GM23248 (cell line): ENCODE measurements at regions not wholly inside any gene's neighbourhood (a gene's known extent, or its start where the extent isn't known, plus 50 kb on each side); places are given as distances from the start of the nearest gene placed in this dataset.

Experiments used
- EZH2 ChIP-seq: fragments of 200-600 bp; sonication (generic); IDR thresholded peaks from 2 replicates; pipeline ENCODE4 v1.6.1; 2018; ENCODE audit warnings: antibody characterized with exemption, mild to moderate bottlenecking; ENCODE audit not compliant: insufficient read depth, poor library complexity, severe bottlenecking
- EZH2phosphoT487 ChIP-seq: fragments of 200-600 bp; sonication (generic); IDR thresholded peaks from 2 replicates; pipeline ENCODE4 v1.6.1; 2018; ENCODE audit warnings: antibody characterized with exemption, moderate library complexity, mild to moderate bottlenecking, low read depth; ENCODE audit not compliant: insufficient read depth

DNA sequence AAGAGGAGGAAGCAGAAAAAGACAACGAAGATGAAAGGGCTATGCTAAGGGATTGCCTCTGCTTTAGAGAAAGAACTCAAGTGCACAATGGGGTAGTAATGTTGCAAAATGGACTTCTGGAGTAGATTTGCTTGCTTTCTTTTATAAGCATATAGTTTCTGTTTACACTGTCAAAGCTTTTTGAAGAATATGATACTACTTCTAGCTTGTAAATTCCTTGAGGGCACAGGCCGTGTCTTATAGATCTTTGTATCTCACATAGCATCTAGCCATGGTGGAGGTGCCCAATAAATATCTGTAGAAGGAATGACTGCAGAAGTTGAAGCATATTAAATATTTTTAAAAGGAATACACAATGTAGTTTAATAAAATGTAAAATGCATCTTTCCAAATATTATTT, 147.8 kb upstream of the ZIC3 start:
- TF ChIP-seq EZH2, result no peak
- no peak for TF ChIP-seq EZH2phosphoT487
